ENCODE measurements at regions not wholly inside any gene's neighbourhood (a gene's known extent, or its start where the extent isn't known, plus 50 kb on each side); places are given as distances from the start of the nearest gene placed in this dataset.

DNA sequence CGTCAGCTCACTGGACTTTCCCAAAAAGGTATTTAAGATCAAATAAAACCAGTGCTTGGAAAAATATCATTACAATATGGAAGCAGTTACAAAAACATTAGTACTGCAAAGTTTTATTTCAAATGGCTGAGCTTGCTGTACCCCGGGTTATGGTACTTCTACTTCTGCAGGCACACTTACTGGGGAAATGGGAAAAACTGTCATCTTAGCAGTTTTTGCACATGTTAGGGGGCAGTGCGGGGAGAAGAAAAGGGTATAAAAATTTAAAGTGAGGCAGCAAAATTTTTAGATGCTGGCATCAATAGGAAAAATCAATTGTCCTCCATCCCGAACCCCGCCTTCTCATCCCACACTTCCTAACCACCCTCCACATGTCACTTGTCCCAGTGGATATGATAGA is 133.4 kb downstream of the ATG4C start:
- TF ChIP-seq, protein P1, sequence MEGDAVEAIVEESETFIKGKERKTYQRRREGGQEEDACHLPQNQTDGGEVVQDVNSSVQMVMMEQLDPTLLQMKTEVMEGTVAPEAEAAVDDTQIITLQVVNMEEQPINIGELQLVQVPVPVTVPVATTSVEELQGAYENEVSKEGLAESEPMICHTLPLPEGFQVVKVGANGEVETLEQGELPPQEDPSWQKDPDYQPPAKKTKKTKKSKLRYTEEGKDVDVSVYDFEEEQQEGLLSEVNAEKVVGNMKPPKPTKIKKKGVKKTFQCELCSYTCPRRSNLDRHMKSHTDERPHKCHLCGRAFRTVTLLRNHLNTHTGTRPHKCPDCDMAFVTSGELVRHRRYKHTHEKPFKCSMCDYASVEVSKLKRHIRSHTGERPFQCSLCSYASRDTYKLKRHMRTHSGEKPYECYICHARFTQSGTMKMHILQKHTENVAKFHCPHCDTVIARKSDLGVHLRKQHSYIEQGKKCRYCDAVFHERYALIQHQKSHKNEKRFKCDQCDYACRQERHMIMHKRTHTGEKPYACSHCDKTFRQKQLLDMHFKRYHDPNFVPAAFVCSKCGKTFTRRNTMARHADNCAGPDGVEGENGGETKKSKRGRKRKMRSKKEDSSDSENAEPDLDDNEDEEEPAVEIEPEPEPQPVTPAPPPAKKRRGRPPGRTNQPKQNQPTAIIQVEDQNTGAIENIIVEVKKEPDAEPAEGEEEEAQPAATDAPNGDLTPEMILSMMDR (IDR thresholded peaks at IDR 0.05; ENCODE audit: insufficient read depth, missing control alignments) = no peak
- DNase-seq (ENCODE audit: insufficient read length, low spot score) (no peak), FAIRE-seq (no peak)

DNA sequence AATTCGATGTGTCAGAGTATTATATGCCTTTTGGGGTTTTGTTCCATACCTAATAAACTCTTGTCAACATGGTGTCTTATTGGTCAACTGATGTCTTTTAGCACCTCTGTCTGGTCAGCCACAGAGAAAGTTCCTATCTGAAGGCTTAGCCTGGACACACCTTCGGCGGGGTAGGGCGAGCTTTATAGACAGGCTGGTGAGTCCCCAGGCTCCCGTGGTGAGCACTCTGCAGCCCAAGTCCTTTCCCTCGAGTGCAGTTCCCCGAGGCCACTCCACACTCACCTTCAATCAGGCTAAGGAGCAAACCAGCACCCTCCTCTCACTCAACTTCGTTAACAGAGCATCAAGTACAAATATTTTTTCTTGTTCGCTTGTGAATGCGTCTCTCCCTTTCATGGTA is 133.9 kb downstream of the ATG4C start:
- DNase-seq (ENCODE audit: insufficient read length, low spot score) = no peak
- no peak for FAIRE-seq
- TF ChIP-seq, protein P1 (IDR thresholded peaks at IDR 0.05; ENCODE audit: insufficient read depth, missing control alignments) = no peak

DNA sequence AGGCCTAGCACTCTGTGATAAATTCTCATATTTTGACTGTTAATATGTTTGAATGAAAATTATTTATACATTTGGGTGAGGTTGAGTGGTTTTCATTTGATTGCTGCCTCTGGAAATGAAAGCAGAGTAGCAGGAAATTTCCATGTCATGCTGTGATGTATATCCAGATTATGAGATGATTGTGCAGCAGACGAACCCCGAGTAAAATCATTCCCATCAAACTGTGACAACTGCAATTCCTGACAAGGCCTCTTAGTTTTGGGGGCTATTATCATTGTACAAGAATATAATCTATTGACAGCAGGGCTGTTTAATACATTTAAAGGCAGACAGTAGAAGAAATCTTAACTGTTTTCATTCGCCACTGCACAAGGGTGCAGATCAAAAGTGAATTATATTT is 134.8 kb downstream of the ATG4C start:
- TF ChIP-seq, protein P1 (IDR thresholded peaks at IDR 0.05; ENCODE audit: insufficient read depth, missing control alignments) = no peak
- FAIRE-seq = no peak
- no peak for DNase-seq (ENCODE audit: insufficient read length, low spot score)

DNA sequence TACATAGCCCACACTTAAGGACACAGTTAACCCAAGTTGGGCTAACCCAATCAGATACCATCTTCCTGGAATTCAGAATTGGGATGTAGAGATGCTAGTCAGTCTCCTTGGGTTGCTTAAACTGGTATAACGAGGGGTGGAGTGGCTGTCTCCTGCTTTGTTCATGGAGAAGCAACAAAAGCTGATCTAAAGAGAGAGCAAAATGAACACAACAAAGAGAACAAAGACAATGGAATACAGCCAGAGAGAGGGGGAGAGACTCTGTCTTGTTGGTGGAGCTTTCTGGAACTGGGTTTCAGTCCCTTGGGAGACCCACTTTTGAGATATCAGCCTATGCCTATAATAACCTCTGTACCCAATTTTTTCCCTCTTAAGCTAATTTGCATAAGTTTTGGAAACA is 138.1 kb downstream of the ATG4C start:
- DNase-seq (ENCODE audit: insufficient read length, low spot score) = no peak
- FAIRE-seq = no peak
- TF ChIP-seq, protein P1 (IDR thresholded peaks at IDR 0.05; ENCODE audit: insufficient read depth, missing control alignments) = no peak

DNA sequence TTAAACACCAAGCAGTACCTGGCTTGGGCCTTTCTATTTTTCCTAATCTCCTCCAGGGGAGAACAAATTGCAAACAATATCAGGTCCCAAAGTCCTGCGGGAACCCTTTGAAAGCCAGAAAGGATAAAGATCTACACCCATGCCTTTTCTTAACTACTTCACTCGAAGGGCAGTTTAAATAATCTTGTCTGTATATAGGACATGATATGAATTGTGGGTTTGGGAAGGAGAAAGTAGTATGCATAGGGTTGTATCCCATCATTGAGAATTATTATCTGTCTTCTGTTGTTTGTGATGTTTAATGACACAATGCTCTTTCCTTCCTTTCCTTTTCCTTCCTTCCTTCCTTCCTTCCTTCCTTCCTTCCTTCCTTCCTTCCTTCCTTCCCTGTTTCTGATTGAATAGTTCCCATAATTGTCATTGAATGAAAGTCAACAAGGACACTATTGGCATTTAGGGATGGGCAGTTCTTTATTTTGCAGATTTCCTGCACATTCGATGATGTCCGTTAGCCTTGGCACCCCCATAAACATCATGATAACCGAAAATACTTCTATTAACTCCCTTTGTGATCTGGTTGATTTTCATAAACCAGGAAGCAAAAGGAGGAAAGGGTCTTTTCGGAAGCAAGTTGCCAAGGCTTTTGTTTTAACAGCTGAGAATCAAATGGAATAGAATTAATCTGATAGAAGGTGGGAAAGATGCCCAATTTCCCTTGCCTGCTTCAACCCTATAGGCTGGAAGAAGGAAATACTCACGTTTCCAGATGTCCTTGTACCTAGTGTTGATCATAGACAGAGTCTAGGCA is 141.3 kb downstream of the ATG4C start:
- TF ChIP-seq, protein P1 (IDR thresholded peaks at IDR 0.05; ENCODE audit: insufficient read depth, missing control alignments) = no peak
- no peak for FAIRE-seq
- DNase-seq (ENCODE audit: insufficient read length, low spot score) = no peak

DNA sequence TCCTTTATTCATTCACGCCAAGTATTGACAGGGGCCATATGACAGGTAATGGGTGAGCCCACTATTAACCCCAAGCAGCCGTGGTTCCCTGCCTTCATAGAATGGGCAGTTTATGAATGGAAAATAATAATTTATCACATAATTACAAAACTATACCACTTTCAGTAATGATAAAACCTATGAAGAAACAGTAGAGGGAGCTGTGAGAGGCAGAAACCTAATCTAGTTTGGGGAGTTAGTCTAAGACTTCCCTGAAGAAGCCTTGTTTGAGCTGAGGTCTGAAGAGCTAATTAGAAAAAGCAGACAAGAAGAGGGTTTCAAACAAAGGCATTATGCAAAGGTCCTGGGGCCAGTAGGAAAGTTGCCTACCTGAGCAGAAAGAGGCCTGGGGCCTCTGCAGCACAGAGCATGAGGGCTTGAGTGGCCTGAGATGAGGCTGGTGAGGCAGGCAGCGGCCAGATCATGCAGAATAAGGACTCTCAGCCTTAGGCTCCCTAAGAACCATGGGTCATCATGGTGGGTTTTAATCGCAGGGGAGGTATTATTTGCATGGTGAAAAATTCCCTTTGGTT is 142.8 kb downstream of the ATG4C start:
- no peak for DNase-seq (ENCODE audit: insufficient read length, low spot score)
- FAIRE-seq = no peak
- TF ChIP-seq, protein P1 (IDR thresholded peaks at IDR 0.05; ENCODE audit: insufficient read depth, missing control alignments) = no peak

DNA sequence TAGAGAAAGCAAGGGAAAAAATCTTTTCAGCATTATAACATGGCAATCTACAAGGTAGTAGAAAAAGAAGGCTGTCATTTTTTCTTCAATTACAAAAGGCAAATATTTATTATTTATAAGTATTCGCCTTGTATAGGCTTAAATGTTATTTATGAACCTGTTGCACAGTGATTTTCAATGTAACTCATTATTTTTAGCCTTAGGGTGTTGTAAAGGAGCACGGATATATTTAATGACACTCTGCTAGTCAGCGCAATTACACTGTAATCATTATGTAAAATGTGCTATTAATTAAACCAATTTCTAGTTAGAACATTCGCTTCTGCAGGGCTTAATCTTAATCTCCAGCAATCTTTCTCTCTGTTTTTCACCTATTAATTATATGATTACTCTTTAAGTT is 145.0 kb downstream of the ATG4C start:
- TF ChIP-seq, protein P1 (IDR thresholded peaks at IDR 0.05; ENCODE audit: insufficient read depth, missing control alignments) = no peak
- no peak for FAIRE-seq
- no peak for DNase-seq (ENCODE audit: insufficient read length, low spot score)

Measured in D721Med (cell line).